ENCODE measurements at regions not wholly inside any gene's neighbourhood (a gene's known extent, or its start where the extent isn't known, plus 50 kb on each side); places are given as distances from the start of the nearest gene placed in this dataset.

DNA sequence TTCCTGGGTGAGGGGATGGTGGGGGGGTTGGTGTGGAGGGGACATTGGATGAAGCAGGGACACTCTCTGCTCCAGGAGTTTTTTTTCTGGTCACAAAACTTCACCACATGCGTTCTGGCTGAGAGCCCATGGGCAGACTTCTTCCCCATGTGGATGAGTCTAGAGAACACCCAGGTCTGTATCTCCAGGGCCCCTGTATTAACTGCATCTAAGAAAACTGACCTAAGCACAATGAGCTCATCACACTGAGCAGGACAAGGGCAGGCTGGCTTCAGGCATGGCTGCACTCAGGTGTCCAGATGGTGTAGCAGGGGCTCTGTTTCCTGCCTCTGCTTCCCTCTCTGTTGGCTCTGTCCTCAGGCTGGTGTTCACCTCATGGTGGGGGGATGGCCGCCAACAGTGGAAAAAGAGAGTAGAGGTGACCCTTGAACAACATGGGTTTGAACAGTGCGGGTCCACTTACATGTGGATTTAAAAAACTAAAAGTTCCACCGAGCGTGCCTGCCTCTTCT, 85.3 kb upstream of the STC2 start:
- Histone ChIP-seq H3K27ac (no peak overlapping the region), H3K4me3 (no peak overlapping the region)
- TF ChIP-seq, protein P1, sequence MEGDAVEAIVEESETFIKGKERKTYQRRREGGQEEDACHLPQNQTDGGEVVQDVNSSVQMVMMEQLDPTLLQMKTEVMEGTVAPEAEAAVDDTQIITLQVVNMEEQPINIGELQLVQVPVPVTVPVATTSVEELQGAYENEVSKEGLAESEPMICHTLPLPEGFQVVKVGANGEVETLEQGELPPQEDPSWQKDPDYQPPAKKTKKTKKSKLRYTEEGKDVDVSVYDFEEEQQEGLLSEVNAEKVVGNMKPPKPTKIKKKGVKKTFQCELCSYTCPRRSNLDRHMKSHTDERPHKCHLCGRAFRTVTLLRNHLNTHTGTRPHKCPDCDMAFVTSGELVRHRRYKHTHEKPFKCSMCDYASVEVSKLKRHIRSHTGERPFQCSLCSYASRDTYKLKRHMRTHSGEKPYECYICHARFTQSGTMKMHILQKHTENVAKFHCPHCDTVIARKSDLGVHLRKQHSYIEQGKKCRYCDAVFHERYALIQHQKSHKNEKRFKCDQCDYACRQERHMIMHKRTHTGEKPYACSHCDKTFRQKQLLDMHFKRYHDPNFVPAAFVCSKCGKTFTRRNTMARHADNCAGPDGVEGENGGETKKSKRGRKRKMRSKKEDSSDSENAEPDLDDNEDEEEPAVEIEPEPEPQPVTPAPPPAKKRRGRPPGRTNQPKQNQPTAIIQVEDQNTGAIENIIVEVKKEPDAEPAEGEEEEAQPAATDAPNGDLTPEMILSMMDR (IDR thresholded peaks at IDR 0.05): no peak
- DNase-seq (ENCODE audit: low spot score): no peak

DNA sequence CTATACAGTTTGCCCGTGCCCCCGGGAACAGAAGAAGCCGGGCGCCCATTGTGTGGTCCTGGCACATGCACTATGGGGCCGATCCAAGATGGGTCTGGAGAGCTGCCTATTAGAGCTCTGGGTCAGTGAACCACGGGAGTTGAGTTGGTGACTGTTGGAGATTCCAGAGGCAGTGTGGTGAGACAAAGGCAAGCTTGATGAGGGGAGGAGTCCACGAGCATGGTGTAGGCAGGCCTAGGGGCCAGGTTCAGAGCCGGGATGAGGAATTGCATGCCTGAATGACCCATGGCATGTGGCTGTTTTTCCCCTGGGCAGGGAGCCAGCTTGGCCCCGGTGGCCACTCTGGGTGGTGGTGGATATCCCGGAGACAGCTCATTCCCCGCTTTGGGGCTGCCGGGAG, 84.4 kb upstream of the STC2 start:
- TF ChIP-seq, protein P1 (IDR thresholded peaks at IDR 0.05): no peak
- Histone ChIP-seq H3K4me3 (no peak overlapping the region), H3K27ac (no peak overlapping the region)
- no peak for DNase-seq (ENCODE audit: low spot score)

DNA sequence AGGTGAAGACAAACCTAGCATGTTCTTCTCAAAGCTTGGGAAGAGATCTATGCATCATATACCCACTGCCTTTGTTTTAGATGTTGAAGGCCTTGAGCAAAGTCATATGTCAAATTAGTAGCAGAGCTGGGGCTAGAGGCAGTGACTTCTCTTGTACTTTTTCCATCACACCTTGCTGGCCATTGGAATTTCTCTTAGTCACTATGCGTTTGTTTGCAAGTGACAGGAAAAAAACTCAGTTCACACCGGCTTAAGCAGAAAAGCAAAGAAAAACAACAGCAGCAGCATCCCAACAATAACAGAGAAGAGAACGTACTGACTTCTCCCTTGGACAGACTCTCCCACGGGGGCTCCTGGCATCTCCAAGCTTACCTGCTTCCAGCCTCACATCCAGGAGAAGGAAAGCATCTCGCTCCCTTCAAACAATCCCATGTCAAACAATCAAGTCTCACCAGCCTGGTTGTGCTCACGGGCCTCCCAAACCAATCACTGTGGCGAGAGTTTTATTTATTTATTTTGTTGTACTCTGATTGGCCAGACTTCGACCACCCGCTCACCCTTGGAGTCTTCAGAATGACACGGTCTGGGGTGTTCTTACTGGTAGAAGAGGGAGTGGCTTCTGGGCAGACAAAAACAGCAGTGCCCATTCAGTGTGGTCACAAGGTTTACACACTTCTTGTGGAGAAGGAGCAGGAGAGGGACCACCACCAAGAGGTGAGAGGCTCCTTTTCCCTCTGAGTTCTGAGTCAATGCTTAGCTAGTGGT, 83.8 kb upstream of the STC2 start:
- H3K27ac ChIP-seq: no peak overlapping the region
- no peak overlapping the region for H3K4me3 ChIP-seq
- no peak for DNase-seq (ENCODE audit: low spot score)
- TF ChIP-seq, protein P1 (IDR thresholded peaks at IDR 0.05): no peak

DNA sequence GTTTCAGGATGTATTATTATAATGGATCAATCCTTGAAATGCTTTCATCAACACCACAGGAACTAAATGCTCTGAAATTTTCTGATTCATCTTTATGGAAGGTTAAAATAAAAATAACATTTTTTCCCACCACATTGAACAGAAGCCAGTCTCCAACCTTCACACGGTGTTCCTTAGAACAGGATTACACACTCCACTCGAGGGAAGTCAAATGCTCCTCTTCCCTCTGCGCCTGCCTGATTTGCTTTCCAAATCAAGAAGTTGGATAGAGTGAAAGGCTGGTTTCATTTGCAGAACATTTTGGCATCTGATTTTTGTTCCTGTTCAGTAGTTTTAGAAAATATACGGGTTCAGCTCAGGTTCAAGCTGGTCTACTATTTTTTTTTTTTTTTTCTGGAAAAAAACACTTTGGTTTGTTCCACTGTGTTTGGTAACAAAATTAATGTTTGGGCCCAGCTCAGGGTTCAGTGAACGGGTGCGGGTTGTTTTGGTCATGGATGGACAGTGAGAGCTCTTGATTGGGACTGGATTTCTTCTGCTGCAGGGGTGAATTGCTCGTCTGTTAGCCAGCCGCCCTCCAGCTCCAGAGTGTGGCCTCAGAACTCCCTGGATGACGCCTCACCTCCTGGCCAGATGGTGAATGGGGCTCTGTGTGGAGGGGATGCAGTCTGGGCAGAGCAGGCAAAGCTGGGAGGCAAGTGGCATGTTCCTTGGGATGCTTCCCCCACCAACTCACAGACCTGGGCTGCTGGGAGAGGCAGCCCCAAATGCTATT, 82.4 kb upstream of the STC2 start:
- no peak overlapping the region for H3K27ac ChIP-seq
- TF ChIP-seq, protein P1 (IDR thresholded peaks at IDR 0.05): no peak
- H3K4me3 ChIP-seq: no peak overlapping the region
- no peak for DNase-seq (ENCODE audit: low spot score)

DNA sequence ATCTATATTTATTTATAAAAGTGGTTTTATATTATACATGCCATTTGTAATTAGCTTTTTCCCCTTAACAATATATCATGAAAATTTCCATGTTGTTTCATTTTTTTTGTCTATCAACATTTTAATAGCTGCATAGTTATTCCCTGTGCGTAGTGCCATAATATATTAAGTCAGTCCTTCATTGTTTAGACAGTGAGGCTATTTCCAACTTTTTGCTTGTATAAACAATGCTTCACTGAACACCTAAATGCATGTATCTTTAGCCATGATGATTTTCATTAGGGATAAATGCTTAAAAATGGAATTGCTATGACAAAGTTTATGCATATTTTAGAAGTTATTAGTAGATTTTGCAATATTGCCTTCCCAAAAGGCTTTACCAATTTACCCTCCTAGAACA, 80.7 kb upstream of the STC2 start:
- TF ChIP-seq, protein P1 (IDR thresholded peaks at IDR 0.05): no peak
- no peak for DNase-seq (ENCODE audit: low spot score)

DNA sequence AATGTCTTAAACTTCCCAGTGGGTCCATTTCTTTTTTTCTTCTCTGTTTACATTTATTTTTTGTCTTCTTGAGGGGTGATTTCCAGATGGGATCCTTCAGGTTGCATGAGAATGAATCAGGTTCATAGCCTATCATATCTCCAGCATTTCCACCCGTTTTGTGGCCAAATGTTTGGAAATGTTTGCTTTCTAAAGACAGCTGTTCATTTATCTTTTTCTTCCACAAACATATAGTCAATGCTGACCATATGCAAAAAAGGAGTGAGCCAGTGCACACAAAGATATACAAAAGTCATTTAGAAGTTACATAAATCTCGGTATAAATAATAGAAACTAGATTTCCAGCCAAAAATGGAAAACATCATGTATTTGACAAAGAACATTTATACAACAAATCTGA, 71.6 kb upstream of the STC2 start:
- DNase-seq (ENCODE audit: low spot score): no peak
- Histone ChIP-seq H3K27ac (no peak overlapping the region), H3K4me3 (no peak overlapping the region)
- TF ChIP-seq, protein P1 (IDR thresholded peaks at IDR 0.05): no peak

More for the DNA sequence above, 80.7 kb upstream of the STC2 start:
- Histone ChIP-seq H3K4me3 (no peak overlapping the region), H3K27ac (no peak overlapping the region)
